Right lobe of liver (tissue), 4 donors: ENCODE measurements at regions not wholly inside any gene's neighbourhood (a gene's known extent, or its start where the extent isn't known, plus 50 kb on each side); places are given as distances from the start of the nearest gene placed in this dataset.

Experiments used
- POLR2A ChIP-seq: fragments of 450-650 bp; IDR thresholded peaks from one replicate; pipeline ENCODE4 v1.6.1; 2017; ENCODE audit warnings: antibody characterized with exemption, mild to moderate bottlenecking
- TF ChIP-seq, protein P1 (sequence below), 4 donors: fragments of 200-600 bp in 3 of 4; fragments of 450-650 bp in 1 of 4; IDR thresholded peaks; one replicate each; pipeline versions ENCODE4 v1.5.1 to v1.8.0; 2016 to 2022; ENCODE audit warnings: antibody characterized with exemption in 4 of 4, mild to moderate bottlenecking in 2 of 4
- donor health status: DM: no; HTN: no; CAD: no.
- donor health status: DM: no; HTN: no; CAD: no.
- donor health status: DM: no; HTN: yes; CAD: no.

DNA sequence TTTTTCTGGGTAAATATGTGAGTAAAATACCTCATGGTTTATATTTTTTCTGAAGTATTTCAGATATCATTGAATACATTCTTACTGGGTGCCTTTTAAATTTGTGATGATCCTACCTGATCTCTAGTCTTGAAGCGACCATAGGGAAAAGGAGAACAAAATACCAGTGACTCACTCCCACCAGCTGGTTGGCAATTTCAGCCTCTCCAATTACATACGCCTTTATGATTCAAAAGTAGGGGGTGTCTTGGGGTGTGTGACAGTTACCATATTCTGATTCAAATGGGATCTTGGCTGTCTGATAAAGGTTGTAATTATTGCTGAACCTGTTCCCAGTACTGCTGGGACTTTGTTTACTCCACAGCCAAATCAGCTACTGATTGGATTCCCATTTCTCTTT, 175.9 kb upstream of the NXPH2 start:
- TF ChIP-seq, protein P1, sequence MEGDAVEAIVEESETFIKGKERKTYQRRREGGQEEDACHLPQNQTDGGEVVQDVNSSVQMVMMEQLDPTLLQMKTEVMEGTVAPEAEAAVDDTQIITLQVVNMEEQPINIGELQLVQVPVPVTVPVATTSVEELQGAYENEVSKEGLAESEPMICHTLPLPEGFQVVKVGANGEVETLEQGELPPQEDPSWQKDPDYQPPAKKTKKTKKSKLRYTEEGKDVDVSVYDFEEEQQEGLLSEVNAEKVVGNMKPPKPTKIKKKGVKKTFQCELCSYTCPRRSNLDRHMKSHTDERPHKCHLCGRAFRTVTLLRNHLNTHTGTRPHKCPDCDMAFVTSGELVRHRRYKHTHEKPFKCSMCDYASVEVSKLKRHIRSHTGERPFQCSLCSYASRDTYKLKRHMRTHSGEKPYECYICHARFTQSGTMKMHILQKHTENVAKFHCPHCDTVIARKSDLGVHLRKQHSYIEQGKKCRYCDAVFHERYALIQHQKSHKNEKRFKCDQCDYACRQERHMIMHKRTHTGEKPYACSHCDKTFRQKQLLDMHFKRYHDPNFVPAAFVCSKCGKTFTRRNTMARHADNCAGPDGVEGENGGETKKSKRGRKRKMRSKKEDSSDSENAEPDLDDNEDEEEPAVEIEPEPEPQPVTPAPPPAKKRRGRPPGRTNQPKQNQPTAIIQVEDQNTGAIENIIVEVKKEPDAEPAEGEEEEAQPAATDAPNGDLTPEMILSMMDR (IDR thresholded peaks at IDR 0.05) = no peak
- TF ChIP-seq POLR2A = no peak
